ENCODE measurements at regions not wholly inside any gene's neighbourhood (a gene's known extent, or its start where the extent isn't known, plus 50 kb on each side); places are given as distances from the start of the nearest gene placed in this dataset.

DNA sequence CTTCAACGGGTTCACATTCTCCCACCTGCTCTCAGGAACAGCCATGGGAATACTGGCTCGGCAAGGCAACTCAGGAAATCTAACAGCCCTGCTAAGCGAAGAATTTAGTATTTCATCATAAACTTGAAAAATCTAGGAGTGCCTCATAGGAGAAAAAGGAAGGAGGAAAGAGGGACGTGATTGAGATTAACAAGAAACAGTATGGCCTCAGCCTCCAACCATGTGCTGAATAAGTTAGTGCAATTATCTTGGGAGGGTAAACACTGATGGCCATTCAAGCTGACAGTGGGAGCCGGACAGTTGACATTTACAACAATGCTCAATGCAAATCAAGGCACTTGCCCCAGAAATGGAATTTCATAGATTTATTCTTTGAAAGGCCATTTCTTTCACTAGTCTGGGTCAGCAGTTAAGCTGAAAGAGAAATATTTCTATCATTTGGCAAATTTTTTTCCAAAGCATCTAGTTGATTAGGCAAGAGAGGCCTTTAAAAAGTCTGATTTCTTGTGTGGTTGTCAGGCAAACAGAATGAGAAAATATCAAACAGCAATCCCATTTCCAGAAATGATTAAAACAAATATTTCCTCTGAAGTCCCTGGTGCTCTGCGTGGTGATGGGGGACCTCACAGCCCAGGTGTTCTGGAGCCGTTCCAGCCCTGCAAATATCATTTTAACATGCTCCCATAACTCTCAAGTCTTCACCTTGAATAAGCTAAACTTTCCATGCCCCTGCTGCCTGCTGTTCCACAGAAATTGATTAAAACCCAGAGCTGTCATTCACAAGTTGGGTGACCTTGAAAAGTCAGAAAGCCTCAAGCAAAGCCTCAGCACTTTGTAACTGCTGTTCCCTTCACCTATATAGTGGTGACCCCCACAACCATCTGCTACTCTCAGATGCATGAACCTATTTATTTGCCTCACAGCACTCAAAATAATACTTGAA lies 121.6 kb downstream of the PHLDA1 start:
- Histone ChIP-seq H3K4me3 (no peak overlapping the region), H3K36me3 (ENCODE audit: insufficient read depth) (no peaks in the 10 kb centered on the region), H3K27me3 (ENCODE audit: insufficient read depth) (no peaks in the 10 kb centered on the region), H3K79me2 (replicated peaks; ENCODE audit: insufficient read depth) (no peaks in the 10 kb centered on the region), H2AFZ (peak overlapping the region; percentile 64; the same call in 1 of the 2 replicates), H3F3A (replicated peaks; ENCODE audit: low read depth) (no peaks in the 10 kb centered on the region), H3K9me2 (ENCODE audit: insufficient read depth) (no peaks in the 10 kb centered on the region), H3K27ac (ENCODE audit: low read depth) (no peak overlapping the region), H3K4me2 (no peak overlapping the region), H3K4me1 (ENCODE audit: insufficient read depth) (peaks cover 3% of the 10 kb centered on the region; the same call in 1 of the 2 replicates), H4K20me1 (replicated peaks; ENCODE audit: insufficient read depth) (no peaks in the 10 kb centered on the region)
- Mint-ChIP-seq H3K4me3 (no peak overlapping the region), H3K36me3 (ENCODE audit: low read depth) (no peaks in the 10 kb centered on the region), H3K27me3 (ENCODE audit: insufficient read depth, low read depth, poor library complexity) (no peaks in the 10 kb centered on the region), H3K9me3 (no peaks in the 10 kb centered on the region), H3K4me1 (peaks cover 7% of the 10 kb centered on the region), H3K27ac (peak overlapping the region; percentile 38; the same call in 1 of the 2 replicates)
- DNase-seq (ENCODE audit: low spot score) (no peak), ATAC-seq (no peak)
- TF ChIP-seq ETS1 (IDR thresholded peaks at IDR 0.05) (no peak), CREB1 (CRISPR knock-in tag; IDR thresholded peaks at IDR 0.05; ENCODE audit: low read depth) (no peak), ZNF331 (CRISPR knock-in tag; IDR thresholded peaks at IDR 0.05; ENCODE audit: low read depth) (no peak), ZNF114 (CRISPR knock-in tag; IDR thresholded peaks at IDR 0.05) (no peak), NANOG (IDR thresholded peaks at IDR 0.05; ENCODE audit: borderline replicate concordance) (no peak)

- Histone ChIP-seq H3K27me3 (ENCODE audit: insufficient read depth) (no peaks in the 10 kb centered on the region), H4K20me1 (replicated peaks; ENCODE audit: insufficient read depth) (no peaks in the 10 kb centered on the region), H2AFZ (peak overlapping the region; percentile 64; the same call in 1 of the 2 replicates), H3K79me2 (replicated peaks; ENCODE audit: insufficient read depth) (no peaks in the 10 kb centered on the region), H3F3A (replicated peaks; ENCODE audit: low read depth) (no peaks in the 10 kb centered on the region), H3K4me3 (no peak overlapping the region), H3K27ac (ENCODE audit: low read depth) (no peak overlapping the region), H3K4me2 (no peak overlapping the region), H3K9me2 (ENCODE audit: insufficient read depth) (no peaks in the 10 kb centered on the region), H3K36me3 (ENCODE audit: insufficient read depth) (no peaks in the 10 kb centered on the region), H3K4me1 (ENCODE audit: insufficient read depth) (peaks cover 3% of the 10 kb centered on the region; the same call in 1 of the 2 replicates)
- H3K27ac Mint-ChIP-seq = no peak overlapping the region
- no peak overlapping the region for H3K4me3 Mint-ChIP-seq
- no peak for DNase-seq (ENCODE audit: low spot score)
- no peaks in the 10 kb centered on the region for H3K9me3 Mint-ChIP-seq
- H3K27me3 Mint-ChIP-seq (ENCODE audit: insufficient read depth, low read depth, poor library complexity) = no peaks in the 10 kb centered on the region
- TF ChIP-seq EZH2 (IDR thresholded peaks at IDR 0.05; ENCODE audit: low read depth, unreplicated experiment) = no peak
- no peak for TF ChIP-seq CREB1 (CRISPR knock-in tag; IDR thresholded peaks at IDR 0.05; ENCODE audit: low read depth)
- TF ChIP-seq ZNF462 (CRISPR knock-in tag; IDR thresholded peaks at IDR 0.05) = no peak
- TF ChIP-seq STAT1 (IDR thresholded peaks at IDR 0.05; ENCODE audit: unreplicated experiment) = no peak
- no peak for TF ChIP-seq CTCF (conservative IDR thresholded peaks at IDR 0.05; ENCODE audit: low read depth in 2 of 2)
- no peak for ATAC-seq
- no peaks in the 10 kb centered on the region for H3K36me3 Mint-ChIP-seq (ENCODE audit: low read depth)
- peaks cover 7% of the 10 kb centered on the region for H3K4me1 Mint-ChIP-seq
These were observed 122.5 kb downstream of the PHLDA1 start for GRCh38 chr12:75908961-75909605.

All from GM23338 (cell line).